Mucosa of descending colon (tissue), 3 donors: ENCODE measurements at regions not wholly inside any gene's neighbourhood (a gene's known extent, or its start where the extent isn't known, plus 50 kb on each side); places are given as distances from the start of the nearest gene placed in this dataset.

Experiments
- ATAC-seq: fragments of 200-7000 bp; cut with Tn5 transposase; one replicate; pipeline ENCODE4 v1.9.1; 2020; ENCODE audit warnings: mild to moderate bottlenecking, moderate library complexity
- DNase-seq, 3 donors: peaks; one replicate each; pipeline ENCODE4 v3.0.0-alpha.2; 2020
- H3K36me3 ChIP-seq: fragments of 200-600 bp; one replicate; pipeline ENCODE4 v1.8.0; 2021; ENCODE audit warnings: low read depth, mild to moderate bottlenecking
- H3K4me1 ChIP-seq: fragments of 200-600 bp; one replicate; pipeline ENCODE4 v1.8.0; 2021; ENCODE audit warnings: low read depth, mild to moderate bottlenecking
- H3K4me3 ChIP-seq: fragments of 200-600 bp; one replicate; pipeline ENCODE4 v1.8.0; 2021; ENCODE audit warnings: mild to moderate bottlenecking
- H3K9me3 ChIP-seq: fragments of 200-600 bp; one replicate; pipeline ENCODE4 v1.8.0; 2021; ENCODE audit warnings: mild to moderate bottlenecking
- intact Hi-C, 2 donors: fragments of 100-400 bp; cut with DNase I in 1 of 2; cut with micrococcal nuclease in 1 of 2; formaldehyde crosslinking; loops; one replicate each; pipeline versions ENCODE4 v1.11.0 to v1.11.1; 2022; cut with DNase I, micrococcal nuclease
- TF ChIP-seq, protein P1 (sequence below): fragments of 200-600 bp; IDR thresholded peaks from one replicate; pipeline ENCODE4 v1.8.0; 2022; ENCODE audit warnings: antibody characterized with exemption, mild to moderate bottlenecking
- donor health status: DM: no; HTN: no; CAD: no; lungs with moderate emphysema.
- donor health status: DM: no; HTN: no; CAD: no.
- donor health status: DM: no; HTN: yes; CAD: no.

DNA sequence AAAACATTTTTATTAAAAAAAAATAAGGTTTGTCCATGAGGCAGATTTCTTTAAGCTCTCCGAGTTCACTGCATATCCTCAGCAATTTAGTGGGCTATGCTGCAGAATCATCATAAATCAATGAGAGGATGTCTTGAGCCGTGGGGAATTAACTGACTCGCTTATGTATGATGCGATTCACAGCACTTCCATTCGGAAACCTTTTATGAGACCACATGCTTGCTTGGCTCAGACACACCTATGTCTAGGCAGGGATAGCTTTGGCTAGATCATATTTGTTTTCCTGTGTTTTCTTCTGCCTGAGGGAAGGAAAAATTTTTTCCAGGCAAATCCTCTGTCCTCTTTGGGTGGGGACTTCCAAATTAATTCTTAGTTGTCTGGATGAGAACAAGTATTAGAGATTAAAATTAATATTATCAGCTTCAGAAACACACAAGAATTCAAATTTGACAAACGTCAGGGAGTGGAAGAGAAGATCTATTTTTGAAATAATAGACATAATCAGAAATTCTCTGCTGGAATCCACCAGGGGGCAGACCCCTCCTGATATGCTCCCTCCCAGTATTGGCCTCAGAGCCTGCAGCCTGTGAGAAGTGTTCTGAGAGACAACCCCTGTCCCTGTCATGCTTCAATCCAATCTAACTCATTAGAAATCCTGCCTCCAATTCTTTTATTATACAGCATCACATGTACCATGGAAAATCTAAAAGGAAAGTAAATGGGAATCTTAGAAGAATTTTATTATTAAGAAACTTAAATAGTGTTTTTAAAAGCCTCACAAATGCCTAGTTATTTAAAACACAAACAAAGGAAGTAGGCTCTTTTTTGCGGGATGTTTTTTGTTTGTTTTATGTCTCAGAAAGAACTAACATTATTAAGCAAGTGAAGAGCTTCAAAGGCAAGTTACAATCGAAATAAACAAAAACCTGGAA is 345.1 kb upstream of the TACR3 start:
- intact Hi-C loops = loop anchor here in 1 of 2 donors (10.0 kb wide), 1 partner anchor 790 kb away; no protein-coding TSS in a partner anchor
- TF ChIP-seq, protein P1, sequence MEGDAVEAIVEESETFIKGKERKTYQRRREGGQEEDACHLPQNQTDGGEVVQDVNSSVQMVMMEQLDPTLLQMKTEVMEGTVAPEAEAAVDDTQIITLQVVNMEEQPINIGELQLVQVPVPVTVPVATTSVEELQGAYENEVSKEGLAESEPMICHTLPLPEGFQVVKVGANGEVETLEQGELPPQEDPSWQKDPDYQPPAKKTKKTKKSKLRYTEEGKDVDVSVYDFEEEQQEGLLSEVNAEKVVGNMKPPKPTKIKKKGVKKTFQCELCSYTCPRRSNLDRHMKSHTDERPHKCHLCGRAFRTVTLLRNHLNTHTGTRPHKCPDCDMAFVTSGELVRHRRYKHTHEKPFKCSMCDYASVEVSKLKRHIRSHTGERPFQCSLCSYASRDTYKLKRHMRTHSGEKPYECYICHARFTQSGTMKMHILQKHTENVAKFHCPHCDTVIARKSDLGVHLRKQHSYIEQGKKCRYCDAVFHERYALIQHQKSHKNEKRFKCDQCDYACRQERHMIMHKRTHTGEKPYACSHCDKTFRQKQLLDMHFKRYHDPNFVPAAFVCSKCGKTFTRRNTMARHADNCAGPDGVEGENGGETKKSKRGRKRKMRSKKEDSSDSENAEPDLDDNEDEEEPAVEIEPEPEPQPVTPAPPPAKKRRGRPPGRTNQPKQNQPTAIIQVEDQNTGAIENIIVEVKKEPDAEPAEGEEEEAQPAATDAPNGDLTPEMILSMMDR = no peak
- ATAC-seq = peak; percentile 55
- no peak overlapping the region for H3K4me3 ChIP-seq
- no peaks in the 10 kb centered on the region for H3K9me3 ChIP-seq
- DNase-seq = peak in 2 of 3 donors; percentile 23 to 55
- H3K36me3 ChIP-seq = no peaks in the 10 kb centered on the region
- H3K4me1 ChIP-seq = no peaks in the 10 kb centered on the region

DNA sequence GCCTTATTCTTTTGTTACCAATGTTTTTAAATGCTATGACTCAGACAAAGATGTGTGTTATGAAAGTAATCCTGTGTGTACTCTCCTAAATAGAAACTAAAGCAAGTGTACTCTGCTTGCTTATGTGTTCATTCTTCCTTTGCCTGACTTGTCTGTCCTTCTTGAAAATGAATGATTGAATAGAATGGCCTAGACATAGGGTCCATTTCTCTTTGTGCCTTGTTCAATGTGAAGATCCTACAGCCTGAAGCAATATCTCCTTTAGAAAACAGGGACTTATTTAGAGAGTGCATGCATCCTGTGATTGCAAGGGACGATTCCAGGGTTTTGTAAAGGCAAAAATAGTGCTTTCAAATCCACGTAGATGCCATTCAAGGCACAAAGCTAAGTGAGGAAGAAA is 343.6 kb upstream of the TACR3 start:
- Histone ChIP-seq H3K36me3 (no peaks in the 10 kb centered on the region), H3K4me3 (no peak overlapping the region), H3K4me1 (no peaks in the 10 kb centered on the region), H3K9me3 (no peaks in the 10 kb centered on the region)
- DNase-seq (no peak), ATAC-seq (no peak)
- TF ChIP-seq, protein P1 = no peak
- intact Hi-C loops = loop anchor here in 1 of 2 donors (10.0 kb wide), 1 partner anchor 791 kb away; no protein-coding TSS in a partner anchor

DNA sequence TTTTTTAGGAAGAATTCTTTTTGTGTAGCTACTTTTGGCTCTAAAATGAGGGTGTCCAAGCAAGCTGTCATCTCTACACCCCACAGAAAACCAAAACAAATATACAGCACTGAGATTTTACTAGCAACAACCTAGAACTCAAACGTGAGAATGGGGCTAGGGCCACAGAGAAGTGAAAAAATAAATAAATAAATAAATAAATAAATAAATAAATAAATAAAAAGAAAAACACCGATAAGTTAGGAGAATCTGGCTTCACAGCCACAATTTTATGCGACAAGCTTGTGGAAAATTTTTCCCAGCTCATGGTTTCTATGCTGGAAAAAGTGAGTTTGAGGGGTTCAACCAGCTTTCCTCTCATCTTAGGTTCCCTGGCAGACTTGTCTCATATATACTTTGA is 324.6 kb upstream of the TACR3 start:
- ATAC-seq (no peak), DNase-seq (no peak)
- TF ChIP-seq, protein P1 = no peak
- intact Hi-C loops = no loop called here
- Histone ChIP-seq H3K4me3 (no peak overlapping the region), H3K4me1 (no peaks in the 10 kb centered on the region), H3K36me3 (no peaks in the 10 kb centered on the region), H3K9me3 (no peaks in the 10 kb centered on the region)

DNA sequence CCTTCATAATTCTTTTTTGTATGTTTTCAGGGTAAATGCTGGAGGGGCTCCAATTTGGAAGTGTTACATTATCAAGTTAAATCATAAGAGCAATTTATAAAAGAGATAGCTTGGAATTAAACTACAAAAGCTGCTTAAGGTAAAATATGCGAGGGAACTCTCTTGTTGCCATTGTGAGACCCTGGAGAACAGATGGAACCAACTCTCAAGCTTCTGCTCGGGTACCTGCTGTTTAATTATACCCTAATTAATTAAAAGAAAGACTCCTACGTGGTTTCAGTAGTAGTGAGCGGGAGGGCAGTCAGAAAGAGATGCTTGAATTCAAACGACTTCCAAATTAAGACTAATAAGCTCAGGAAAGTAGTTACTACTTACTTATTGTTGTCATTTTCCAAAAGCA is 313.1 kb upstream of the TACR3 start:
- Histone ChIP-seq H3K9me3 (no peaks in the 10 kb centered on the region), H3K4me3 (no peak overlapping the region), H3K4me1 (no peaks in the 10 kb centered on the region), H3K36me3 (no peaks in the 10 kb centered on the region)
- ATAC-seq (no peak), DNase-seq (no peak)
- intact Hi-C loops = no loop called here
- TF ChIP-seq, protein P1 = no peak

DNA sequence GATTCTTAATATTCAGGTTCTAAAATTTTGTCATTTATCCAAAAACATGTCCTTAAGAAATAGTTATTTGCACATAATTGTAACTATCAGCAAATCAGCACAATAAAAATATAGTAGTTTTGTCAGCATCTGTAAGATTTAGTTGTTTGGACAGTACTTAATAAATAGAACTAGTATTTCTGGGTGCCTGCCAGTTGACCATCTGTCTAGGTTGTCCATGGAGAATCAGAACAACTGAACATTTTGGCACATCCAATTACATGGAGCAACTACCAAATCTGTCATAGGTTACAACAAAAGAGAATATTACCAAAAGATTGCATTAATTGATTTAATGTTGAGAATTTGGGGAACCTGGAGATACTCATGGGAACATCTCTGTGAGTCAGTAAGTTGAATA is 305.5 kb upstream of the TACR3 start:
- DNase-seq (peak in 1 of 3 donors; percentile 7), ATAC-seq (no peak)
- intact Hi-C loops = no loop called here
- Histone ChIP-seq H3K4me1 (no peaks in the 10 kb centered on the region), H3K36me3 (no peaks in the 10 kb centered on the region), H3K9me3 (no peaks in the 10 kb centered on the region), H3K4me3 (no peak overlapping the region)
- TF ChIP-seq, protein P1 = no peak
